Esophagus muscularis mucosa (tissue), 4 donors: ENCODE measurements at regions not wholly inside any gene's neighbourhood (a gene's known extent, or its start where the extent isn't known, plus 50 kb on each side); places are given as distances from the start of the nearest gene placed in this dataset.

ENCODE experiments used
- DNase-seq: peaks from one replicate; pipeline ENCODE4 v3.0.0-alpha.2; 2017; ENCODE audit errors: extremely low spot score
- H3K27ac ChIP-seq, 4 donors: fragments of 200-600 bp; sonication (generic); replicated peaks in 1 of 4; 1 replicate in 3 of 4; 2 replicates in 1 of 4; pipeline ENCODE4 v1.5.1; 2016 to 2019; ENCODE audit warnings: mild to moderate bottlenecking in 1 of 4
- H3K27me3 ChIP-seq, 4 donors: fragments of 200-600 bp; sonication (generic); one replicate each; pipeline versions ENCODE4 v1.5.1 to v1.6.0; 2016 to 2019
- H3K36me3 ChIP-seq, 4 donors: fragments of 200-600 bp; sonication (generic); one replicate each; pipeline ENCODE4 v1.5.1; 2016 to 2019
- H3K4me1 ChIP-seq, 4 donors: fragments of 200-600 bp; sonication (generic); one replicate each; pipeline ENCODE4 v1.5.1; 2016 to 2019
- H3K4me3 ChIP-seq, 4 donors: fragments of 200-600 bp; sonication (generic); 1 replicate in 2 of 4; 2 replicates in 2 of 4; pipeline ENCODE4 v1.5.1; 2016 to 2019; ENCODE audit warnings: mild to moderate bottlenecking in 4 of 4, moderate library complexity in 1 of 4
- H3K9me3 ChIP-seq, 4 donors: fragments of 200-600 bp; sonication (generic); 1 replicate in 3 of 4; 2 replicates in 1 of 4; pipeline ENCODE4 v1.5.1; 2016 to 2019
- CTCF ChIP-seq, 3 experiments: fragments of 200-600 bp in 2 of 3; fragments of 450-650 bp in 1 of 3; sonication (generic) in 2 of 3; IDR thresholded peaks; one replicate each; pipeline ENCODE4 v1.5.1; 2017 to 2019; ENCODE audit warnings: antibody characterized with exemption in 3 of 3, mild to moderate bottlenecking in 2 of 3, moderate library complexity in 1 of 3
- EP300 ChIP-seq: sonication (generic); formaldehyde crosslinking; IDR thresholded peaks from one replicate; pipeline ENCODE4 v1.6.1; 2017; ENCODE audit warnings: antibody characterized with exemption
- POLR2A ChIP-seq: fragments of 450-650 bp; IDR thresholded peaks from one replicate; pipeline ENCODE4 v1.6.1; 2017; ENCODE audit warnings: antibody characterized with exemption, moderate library complexity, mild to moderate bottlenecking, low read depth
- POLR2AphosphoS5 ChIP-seq, 2 donors: sonication (generic); formaldehyde crosslinking; IDR thresholded peaks; one replicate each; pipeline ENCODE4 v1.6.1; 2017; ENCODE audit warnings: antibody characterized with exemption in 2 of 2
- WGBS: methylation state at CpG from one replicate; pipeline ENCODE4 v1.1.5; 2018; 5-methylcytosine and 5-hydroxymethylcytosine counted together
- intact Hi-C: fragments of 100-400 bp; cut with DNase I; formaldehyde crosslinking; loops from one replicate; pipeline ENCODE4 v1.15.1; 2023

DNA sequence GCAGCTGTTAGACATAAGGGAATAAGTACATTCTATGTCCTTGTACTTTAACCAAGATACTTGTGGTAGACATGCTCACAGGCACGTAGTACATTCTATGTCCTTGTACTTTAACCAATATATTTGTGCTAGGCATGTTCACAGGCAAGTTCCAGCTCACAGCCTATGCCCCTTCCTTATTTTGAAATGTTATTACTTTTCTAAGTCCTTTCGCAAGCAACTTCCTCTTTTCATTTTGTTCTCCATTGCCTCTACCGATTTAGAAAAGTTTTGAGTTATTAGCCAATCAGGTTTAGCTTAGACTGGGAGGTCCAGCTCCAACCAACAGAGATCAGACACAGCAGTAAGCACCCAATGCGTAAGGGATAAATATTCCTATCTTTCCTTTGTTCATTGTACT is 60.1 kb upstream of the NUDT7 start:
- Histone ChIP-seq H3K27ac (no peak overlapping the region), H3K27me3 (peaks cover 0 to 10% (median 0%) of the 10 kb centered on the region in 4 donors), H3K9me3 (peaks cover 0 to 13% (median 5%) of the 10 kb centered on the region in 4 donors), H3K36me3 (no peaks in the 10 kb centered on the region), H3K4me3 (no peak overlapping the region), H3K4me1 (peaks cover 0 to 6% (median 4%) of the 10 kb centered on the region in 4 donors)
- TF ChIP-seq CTCF (IDR thresholded peaks at IDR 0.05) (no peak), POLR2A (no peak), EP300 (no peak), POLR2AphosphoS5 (IDR thresholded peaks at IDR 0.05) (no peak)
- no peak for DNase-seq
- 84% methylated on average over 4 of the region's 4 CpGs for WGBS
- intact Hi-C loops, result loop anchor here (10.0 kb wide), 1 partner anchor 427 kb away; no protein-coding TSS in a partner anchor

- H3K36me3 ChIP-seq, result no peaks in the 10 kb centered on the region
- no peak overlapping the region for H3K27ac ChIP-seq
- H3K27me3 ChIP-seq, result peaks cover 0 to 10% (median 0%) of the 10 kb centered on the region in 4 donors
- 85% methylated on average over 2 of the region's 2 CpGs for WGBS
- peaks cover 0 to 13% (median 5%) of the 10 kb centered on the region in 4 donors for H3K9me3 ChIP-seq
- H3K4me3 ChIP-seq, result no peak overlapping the region
- TF ChIP-seq POLR2A (no peak), EP300 (no peak), CTCF (IDR thresholded peaks at IDR 0.05) (no peak), POLR2AphosphoS5 (IDR thresholded peaks at IDR 0.05) (no peak)
- peaks cover 0 to 6% (median 4%) of the 10 kb centered on the region in 4 donors for H3K4me1 ChIP-seq
- no peak for DNase-seq
- intact Hi-C loops, result loop anchor here (10.0 kb wide), 1 partner anchor 429 kb away; no protein-coding TSS in a partner anchor
These were observed 58.6 kb upstream of the NUDT7 start for GRCh38 chr16:77663711-77664110.

DNA sequence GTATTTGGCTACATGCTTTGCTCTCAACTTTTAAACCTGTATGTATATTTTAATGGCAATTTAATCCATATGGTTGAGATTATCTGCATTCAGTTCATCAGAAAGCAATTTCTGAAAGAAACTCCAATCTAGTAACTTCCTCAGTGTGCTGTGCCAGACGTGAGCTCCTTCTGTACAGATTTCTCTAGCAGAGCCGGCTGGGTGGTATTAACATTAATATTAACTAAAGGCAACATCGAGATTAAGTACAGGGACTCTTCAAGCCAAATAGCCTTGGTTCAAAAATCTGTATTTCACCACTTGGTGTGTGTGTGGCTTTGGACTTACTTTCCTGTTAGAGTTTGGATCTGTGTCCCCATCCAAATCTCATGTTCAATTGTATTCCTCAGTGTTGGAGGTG is 55.5 kb upstream of the NUDT7 start:
- Histone ChIP-seq H3K4me3 (no peak overlapping the region), H3K9me3 (peaks cover 0 to 13% (median 5%) of the 10 kb centered on the region in 4 donors), H3K27ac (no peak overlapping the region), H3K36me3 (no peaks in the 10 kb centered on the region), H3K4me1 (no peaks in the 10 kb centered on the region), H3K27me3 (peaks cover 0 to 21% (median 0%) of the 10 kb centered on the region in 4 donors)
- TF ChIP-seq POLR2A, result no peak
- no peak for TF ChIP-seq EP300
- no peak for DNase-seq
- intact Hi-C loops, result loop anchor here (10.0 kb wide), 1 partner anchor 432 kb away; no protein-coding TSS in a partner anchor
- WGBS, result 54% methylated on average over 3 of the region's 3 CpGs

DNA sequence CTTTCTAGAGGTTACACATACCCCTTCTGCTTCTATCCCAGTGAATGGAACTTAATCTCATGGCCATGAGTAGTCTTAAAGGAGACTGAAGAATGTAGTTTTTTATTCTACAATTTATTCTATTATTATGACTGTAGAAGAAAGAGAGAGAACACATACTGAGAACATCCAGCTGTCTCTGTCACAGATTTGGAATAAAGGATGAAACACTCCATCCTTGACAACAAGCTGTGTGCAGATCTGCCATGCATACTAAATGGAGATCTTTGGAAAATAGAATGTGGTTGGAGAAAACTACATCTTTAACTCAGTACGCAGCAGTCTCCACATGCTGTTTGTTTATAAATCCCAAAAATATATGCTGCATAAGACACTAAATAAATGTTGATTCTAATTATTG is 54.1 kb upstream of the NUDT7 start:
- intact Hi-C loops, result loop anchor here (10.0 kb wide), 1 partner anchor 433 kb away; no protein-coding TSS in a partner anchor
- WGBS, result 47% methylated on average over 1 of the region's 1 CpG
- Histone ChIP-seq H3K4me3 (no peak overlapping the region), H3K36me3 (no peaks in the 10 kb centered on the region), H3K27ac (no peak overlapping the region), H3K9me3 (peaks cover 0 to 2% (median 0%) of the 10 kb centered on the region in 4 donors), H3K27me3 (peaks cover 0 to 29% (median 0%) of the 10 kb centered on the region in 4 donors), H3K4me1 (no peaks in the 10 kb centered on the region)
- no peak for TF ChIP-seq POLR2A
- no peak for TF ChIP-seq EP300
- TF ChIP-seq CTCF (IDR thresholded peaks at IDR 0.05), result no peak
- DNase-seq, result no peak

- no peak for TF ChIP-seq POLR2A
- TF ChIP-seq POLR2AphosphoS5 (IDR thresholded peaks at IDR 0.05), result no peak
- TF ChIP-seq CTCF (IDR thresholded peaks at IDR 0.05), result no peak
- TF ChIP-seq EP300, result no peak
- Histone ChIP-seq H3K4me1 (no peaks in the 10 kb centered on the region), H3K36me3 (no peaks in the 10 kb centered on the region), H3K9me3 (no peaks in the 10 kb centered on the region), H3K4me3 (no peak overlapping the region), H3K27ac (no peak overlapping the region), H3K27me3 (peaks cover 0 to 29% (median 0%) of the 10 kb centered on the region in 4 donors)
- WGBS, result 79% methylated on average over 3 of the region's 3 CpGs
- no peak for DNase-seq
- intact Hi-C loops, result loop anchor here (10.0 kb wide), 1 partner anchor 434 kb away; no protein-coding TSS in a partner anchor
These were observed 53.3 kb upstream of the NUDT7 start for GRCh38 chr16:77669057-77669456.
